ENCODE measurements at regions not wholly inside any gene's neighbourhood (a gene's known extent, or its start where the extent isn't known, plus 50 kb on each side); places are given as distances from the start of the nearest gene placed in this dataset.
"Not testable (repeated sequence)": the region's sequence is repeated elsewhere in the genome, so short reads cannot be mapped to it uniquely, and the experiment has no call there.

GRCh38 chr12:28023156-28023887 is 50.8 kb upstream of the PTHLH start:
- DNase-seq (ENCODE audit: low read depth, low spot score) = peak; percentile 88

- peak; percentile 68 for DNase-seq (ENCODE audit: low read depth, low spot score)
Observed at GRCh38 chr12:28024231-28024995, 51.9 kb upstream of the PTHLH start.

- DNase-seq (ENCODE audit: low read depth, low spot score) = peak; percentile 37
Observed at GRCh38 chr12:28025821-28026505, 53.4 kb upstream of the PTHLH start.

GRCh38 chr12:28026701-28027100 is 54.2 kb upstream of the PTHLH start:
- DNase-seq (ENCODE audit: low read depth, low spot score) = no peak

GRCh38 chr12:28027328-28027727 is 54.8 kb upstream of the PTHLH start:
- DNase-seq (ENCODE audit: low read depth, low spot score) = no peak

- no peak for DNase-seq (ENCODE audit: low read depth, low spot score)
Observed at GRCh38 chr12:28027947-28028724, 55.6 kb upstream of the PTHLH start.

GRCh38 chr12:28032811-28033537 is 60.4 kb upstream of the PTHLH start:
- DNase-seq (ENCODE audit: low read depth, low spot score) = peak; percentile 88

GRCh38 chr12:28033538-28033915 is 61.0 kb upstream of the PTHLH start:
- DNase-seq (ENCODE audit: low read depth, low spot score) = peak; percentile 23

GRCh38 chr12:28034271-28034670 is 61.7 kb upstream of the PTHLH start:
- no peak for DNase-seq (ENCODE audit: low read depth, low spot score)

- peak; percentile 26 for DNase-seq (ENCODE audit: low read depth, low spot score)
Observed at GRCh38 chr12:28035500-28035899, 63.0 kb upstream of the PTHLH start.

- no peak for DNase-seq (ENCODE audit: low read depth, low spot score)
Observed at GRCh38 chr12:28036940-28037339, 64.4 kb upstream of the PTHLH start.

- DNase-seq (ENCODE audit: low read depth, low spot score) = no peak
Observed at GRCh38 chr12:28040246-28040645, 67.7 kb upstream of the PTHLH start.

GRCh38 chr12:28046600-28046999 is 74.1 kb upstream of the PTHLH start:
- not testable (repeated sequence) for DNase-seq (ENCODE audit: low read depth, low spot score)

GRCh38 chr12:28050606-28051005 is 78.1 kb upstream of the PTHLH start:
- peak; percentile 22 for DNase-seq (ENCODE audit: low read depth, low spot score)

- no peak for DNase-seq (ENCODE audit: low read depth, low spot score)
Observed at GRCh38 chr12:28051516-28052354, 79.2 kb upstream of the PTHLH start.

- no peak for DNase-seq (ENCODE audit: low read depth, low spot score)
Observed at GRCh38 chr12:28053564-28053963, 81.0 kb upstream of the PTHLH start.

- DNase-seq (ENCODE audit: low read depth, low spot score) = no peak
Observed at GRCh38 chr12:28054583-28054982, 82.0 kb upstream of the PTHLH start.

- DNase-seq (ENCODE audit: low read depth, low spot score) = peak; percentile 92
Observed at GRCh38 chr12:28057856-28058615, 85.5 kb upstream of the PTHLH start.

GRCh38 chr12:28059220-28059619 is 86.7 kb upstream of the PTHLH start:
- no peak for DNase-seq (ENCODE audit: low read depth, low spot score)
